ENCODE measurements at regions not wholly inside any gene's neighbourhood (a gene's known extent, or its start where the extent isn't known, plus 50 kb on each side); places are given as distances from the start of the nearest gene placed in this dataset.
A peak's percentile ranks its signal among the peaks of the same experiment; 100 is the strongest.

- Histone ChIP-seq H3K4me1 (ENCODE audit: low read depth) (no peaks in the 10 kb centered on the region), H3K9me3 (ENCODE audit: low read depth) (no peaks in the 10 kb centered on the region), H3K36me3 (no peaks in the 10 kb centered on the region), H3K27ac (no peak overlapping the region), H3K4me3 (no peak overlapping the region), H3K27me3 (no peaks in the 10 kb centered on the region)
- TF ChIP-seq, protein P1, sequence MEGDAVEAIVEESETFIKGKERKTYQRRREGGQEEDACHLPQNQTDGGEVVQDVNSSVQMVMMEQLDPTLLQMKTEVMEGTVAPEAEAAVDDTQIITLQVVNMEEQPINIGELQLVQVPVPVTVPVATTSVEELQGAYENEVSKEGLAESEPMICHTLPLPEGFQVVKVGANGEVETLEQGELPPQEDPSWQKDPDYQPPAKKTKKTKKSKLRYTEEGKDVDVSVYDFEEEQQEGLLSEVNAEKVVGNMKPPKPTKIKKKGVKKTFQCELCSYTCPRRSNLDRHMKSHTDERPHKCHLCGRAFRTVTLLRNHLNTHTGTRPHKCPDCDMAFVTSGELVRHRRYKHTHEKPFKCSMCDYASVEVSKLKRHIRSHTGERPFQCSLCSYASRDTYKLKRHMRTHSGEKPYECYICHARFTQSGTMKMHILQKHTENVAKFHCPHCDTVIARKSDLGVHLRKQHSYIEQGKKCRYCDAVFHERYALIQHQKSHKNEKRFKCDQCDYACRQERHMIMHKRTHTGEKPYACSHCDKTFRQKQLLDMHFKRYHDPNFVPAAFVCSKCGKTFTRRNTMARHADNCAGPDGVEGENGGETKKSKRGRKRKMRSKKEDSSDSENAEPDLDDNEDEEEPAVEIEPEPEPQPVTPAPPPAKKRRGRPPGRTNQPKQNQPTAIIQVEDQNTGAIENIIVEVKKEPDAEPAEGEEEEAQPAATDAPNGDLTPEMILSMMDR (IDR thresholded peaks at IDR 0.05; ENCODE audit: low read depth, low read length) = no peak
- peak; percentile 4 for DNase-seq (ENCODE audit: low read depth in 1 of 2, low spot score in 1 of 2)
These were observed 95.6 kb upstream of the SLC35B3 start for GRCh38 chr6:8530785-8531435.

- TF ChIP-seq, protein P1 (IDR thresholded peaks at IDR 0.05; ENCODE audit: low read depth, low read length) = no peak
- no peak for DNase-seq (ENCODE audit: low read depth in 1 of 2, low spot score in 1 of 2)
- Histone ChIP-seq H3K4me1 (ENCODE audit: low read depth) (no peaks in the 10 kb centered on the region), H3K36me3 (no peaks in the 10 kb centered on the region), H3K4me3 (no peak overlapping the region), H3K9me3 (ENCODE audit: low read depth) (no peaks in the 10 kb centered on the region), H3K27ac (no peak overlapping the region), H3K27me3 (no peaks in the 10 kb centered on the region)
These were observed 93.9 kb upstream of the SLC35B3 start for GRCh38 chr6:8529250-8529649.

DNA sequence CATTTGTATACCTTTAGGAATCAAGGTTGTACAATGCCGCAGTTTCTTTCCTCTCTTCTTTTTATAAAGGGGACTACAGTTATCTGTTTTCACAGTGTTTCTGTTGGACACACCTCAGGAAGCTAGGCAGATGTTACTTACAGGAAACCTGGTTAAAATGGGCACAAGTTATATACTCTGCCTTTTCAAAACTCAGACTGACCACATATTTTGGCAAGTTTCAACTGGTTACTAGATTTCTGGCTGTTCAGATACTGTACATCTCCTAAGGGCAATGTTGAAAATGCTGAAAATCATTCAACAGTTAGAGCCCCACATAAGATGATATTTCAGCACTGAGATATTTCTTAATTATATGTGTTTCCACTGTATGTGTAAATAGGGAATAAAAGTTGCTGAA, 92.5 kb upstream of the SLC35B3 start:
- H3K4me3 ChIP-seq = no peak overlapping the region
- H3K9me3 ChIP-seq (ENCODE audit: low read depth) = no peaks in the 10 kb centered on the region
- TF ChIP-seq, protein P1 (IDR thresholded peaks at IDR 0.05; ENCODE audit: low read depth, low read length) = no peak
- no peaks in the 10 kb centered on the region for H3K36me3 ChIP-seq
- no peaks in the 10 kb centered on the region for H3K4me1 ChIP-seq (ENCODE audit: low read depth)
- H3K27me3 ChIP-seq = no peaks in the 10 kb centered on the region
- H3K27ac ChIP-seq = no peak overlapping the region
- DNase-seq (ENCODE audit: low read depth in 1 of 2, low spot score in 1 of 2) = no peak

DNA sequence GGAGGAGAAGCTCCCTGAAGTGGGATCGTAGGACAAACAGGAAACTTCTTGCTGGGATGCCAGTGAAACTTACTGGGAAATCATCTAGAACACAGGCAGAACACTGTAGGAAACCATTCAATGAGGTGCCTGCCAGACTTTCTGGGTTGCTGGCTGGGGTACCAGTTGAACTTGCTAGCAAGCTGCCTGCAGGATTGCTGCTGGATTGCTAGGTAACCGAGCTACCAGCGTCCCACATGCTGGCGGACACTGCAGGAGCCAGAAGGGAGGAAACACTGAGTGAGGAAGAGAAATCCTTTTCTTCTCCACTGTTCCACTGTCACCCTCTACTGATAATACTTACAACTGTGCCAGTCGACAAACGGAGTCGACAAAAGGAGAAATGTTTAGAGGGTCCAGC, 91.3 kb upstream of the SLC35B3 start:
- Histone ChIP-seq H3K36me3 (no peaks in the 10 kb centered on the region), H3K27me3 (no peaks in the 10 kb centered on the region), H3K4me1 (ENCODE audit: low read depth) (no peaks in the 10 kb centered on the region), H3K4me3 (no peak overlapping the region), H3K9me3 (ENCODE audit: low read depth) (no peaks in the 10 kb centered on the region), H3K27ac (no peak overlapping the region)
- TF ChIP-seq, protein P1 (IDR thresholded peaks at IDR 0.05; ENCODE audit: low read depth, low read length) = no peak
- no peak for DNase-seq (ENCODE audit: low read depth in 1 of 2, low spot score in 1 of 2)

- Histone ChIP-seq H3K36me3 (no peaks in the 10 kb centered on the region), H3K4me3 (no peak overlapping the region), H3K27ac (no peak overlapping the region), H3K27me3 (no peaks in the 10 kb centered on the region), H3K9me3 (ENCODE audit: low read depth) (no peaks in the 10 kb centered on the region), H3K4me1 (ENCODE audit: low read depth) (no peaks in the 10 kb centered on the region)
- no peak for DNase-seq (ENCODE audit: low read depth in 1 of 2, low spot score in 1 of 2)
- TF ChIP-seq, protein P1 (IDR thresholded peaks at IDR 0.05; ENCODE audit: low read depth, low read length) = no peak
These were observed 90.0 kb upstream of the SLC35B3 start for GRCh38 chr6:8525370-8525769.
